ENCODE measurements at regions not wholly inside any gene's neighbourhood (a gene's known extent, or its start where the extent isn't known, plus 50 kb on each side); places are given as distances from the start of the nearest gene placed in this dataset.

DNA sequence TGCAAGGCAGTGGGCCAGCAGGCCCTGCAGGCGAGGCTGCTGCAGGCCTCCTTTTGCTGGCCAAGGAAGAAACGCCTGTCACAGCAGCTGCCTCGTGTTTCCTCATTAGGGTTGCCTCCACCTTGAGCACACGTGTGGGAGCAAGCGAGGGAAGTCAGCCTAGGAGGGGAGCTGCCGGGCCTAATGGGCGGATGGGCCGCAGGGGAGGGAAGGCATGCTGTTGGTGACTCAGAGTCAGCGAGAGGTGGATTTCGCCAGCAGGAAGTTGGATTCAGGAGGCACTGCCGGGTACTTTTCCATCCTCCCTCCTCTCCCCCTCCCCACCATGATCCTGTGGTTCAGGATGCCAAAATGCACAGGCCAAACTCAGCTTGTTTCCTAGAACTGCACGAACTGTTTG is 498.7 kb downstream of the METTL15 start:
- peak; percentile 23 for DNase-seq (ENCODE audit: low spot score)

- no peak for DNase-seq (ENCODE audit: low spot score)
Measured at GRCh38 chr11:28599656-28600055, 491.5 kb downstream of the METTL15 start.

DNA sequence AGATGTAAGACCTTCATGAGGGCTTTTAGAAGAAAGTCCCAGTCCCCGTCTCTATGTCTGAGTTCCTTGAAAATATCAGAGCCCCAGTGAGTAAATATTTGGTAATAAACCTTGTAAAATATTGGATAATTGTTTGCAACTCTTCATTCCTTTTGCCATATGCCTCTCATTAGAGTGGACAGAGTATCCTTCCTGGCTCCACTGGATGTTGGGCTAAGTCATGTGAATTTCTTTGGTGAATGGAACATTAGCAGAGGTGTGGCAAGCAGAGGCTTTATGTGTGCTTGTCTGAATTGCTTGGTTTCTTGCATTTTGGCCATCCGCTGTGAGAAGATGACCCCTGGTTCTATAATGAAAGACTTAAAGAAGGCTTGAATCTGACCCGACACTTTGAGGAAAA is 490.3 kb downstream of the METTL15 start:
- peak; percentile 11 for DNase-seq (ENCODE audit: low spot score)

DNA sequence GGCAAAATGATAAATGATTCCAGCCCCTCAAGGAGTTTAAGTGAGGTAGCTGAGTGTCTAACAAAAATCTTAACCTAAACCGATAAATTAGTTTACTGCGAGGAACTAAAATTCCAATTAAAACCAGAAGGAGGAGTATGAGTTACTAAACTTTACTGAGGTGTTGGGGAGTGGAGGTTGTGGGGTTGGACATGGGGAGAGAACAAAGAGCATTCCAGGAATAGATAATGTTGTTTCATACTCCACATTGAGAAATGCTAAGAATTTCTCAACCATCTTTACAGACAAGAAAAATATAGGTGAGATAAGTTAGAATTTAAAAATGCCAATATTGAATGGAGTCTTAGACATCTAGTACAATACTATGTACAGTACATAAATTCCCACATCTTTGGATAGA is 488.6 kb downstream of the METTL15 start:
- DNase-seq (ENCODE audit: low spot score), result no peak

GRCh38 chr11:28592141-28592540 is 484.0 kb downstream of the METTL15 start:
- no peak for DNase-seq (ENCODE audit: low spot score)

GRCh38 chr11:28584992-28585391 is 476.8 kb downstream of the METTL15 start:
- peak; percentile 37 for DNase-seq (ENCODE audit: low spot score)

- no peak for DNase-seq (ENCODE audit: low spot score)
Measured at GRCh38 chr11:28582506-28582905, 474.3 kb downstream of the METTL15 start.

- DNase-seq (ENCODE audit: low spot score), result peak; percentile 13
Measured at GRCh38 chr11:28581286-28582242, 473.4 kb downstream of the METTL15 start.

- no peak for DNase-seq (ENCODE audit: low spot score)
Measured at GRCh38 chr11:28571371-28571770, 463.2 kb downstream of the METTL15 start.

DNA sequence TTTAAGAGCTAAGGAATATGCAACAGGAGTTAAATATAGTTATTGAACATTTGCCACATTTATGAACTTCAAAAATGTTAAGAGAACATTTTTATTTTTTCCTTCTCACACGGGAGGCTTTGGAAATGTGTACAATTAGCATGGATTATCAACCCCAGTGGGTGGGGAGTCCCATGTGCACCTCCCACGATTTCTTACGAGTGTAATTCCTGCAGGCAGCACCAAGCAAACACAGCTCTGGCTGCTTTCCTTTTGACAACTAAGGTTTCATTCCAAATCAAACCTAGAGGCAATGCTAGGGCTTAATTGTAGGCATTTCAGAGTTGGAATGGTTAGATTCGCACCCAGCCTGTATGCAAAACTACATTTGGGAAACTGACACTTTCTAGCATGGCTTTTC is 460.9 kb downstream of the METTL15 start:
- no peak for DNase-seq (ENCODE audit: low spot score)

- peak; percentile 96 for DNase-seq (ENCODE audit: low spot score)
Measured at GRCh38 chr11:28566339-28567089, 458.3 kb downstream of the METTL15 start.

- DNase-seq (ENCODE audit: low spot score), result no peak
Measured at GRCh38 chr11:28559492-28559891, 451.3 kb downstream of the METTL15 start.

DNA sequence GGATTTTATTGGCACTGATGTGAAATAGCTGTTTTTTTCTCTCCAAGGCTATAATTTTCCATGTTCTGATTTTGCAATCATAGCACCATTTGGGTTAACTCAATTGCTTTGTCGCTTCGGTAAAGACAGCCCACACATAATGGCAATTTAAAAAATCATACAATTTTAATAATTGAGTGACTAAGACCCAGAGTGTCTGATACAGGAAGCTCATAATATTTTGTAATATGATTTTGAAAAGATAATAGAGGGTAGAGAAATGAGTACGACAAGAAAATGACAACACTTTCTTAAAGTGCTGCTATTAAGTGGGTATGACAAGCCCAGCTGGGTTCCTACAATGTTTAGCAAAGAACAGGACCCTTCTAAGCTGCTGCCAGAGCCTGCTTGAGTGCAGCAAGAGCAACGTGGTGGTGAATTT is 439.1 kb downstream of the METTL15 start:
- DNase-seq (ENCODE audit: low spot score), result no peak

DNA sequence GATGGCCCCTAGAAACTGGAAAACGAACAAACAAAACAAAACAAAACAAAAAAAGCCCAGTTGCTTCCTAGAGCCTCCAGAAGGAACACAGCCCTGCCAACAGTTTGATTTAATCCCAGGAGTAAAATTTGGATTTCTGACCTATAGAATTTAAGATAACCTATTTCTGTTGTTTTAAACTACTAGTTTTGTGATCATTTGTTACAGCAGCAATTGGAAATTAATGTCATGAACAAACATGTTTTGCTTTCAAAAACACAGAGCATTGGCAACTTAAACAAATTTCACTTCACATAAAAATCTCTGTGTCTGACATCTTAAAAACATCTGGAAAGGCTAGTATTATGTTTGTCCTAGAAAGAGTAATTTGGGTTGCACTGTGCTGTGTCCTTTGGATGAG is 437.3 kb downstream of the METTL15 start:
- DNase-seq (ENCODE audit: low spot score), result no peak

DNA sequence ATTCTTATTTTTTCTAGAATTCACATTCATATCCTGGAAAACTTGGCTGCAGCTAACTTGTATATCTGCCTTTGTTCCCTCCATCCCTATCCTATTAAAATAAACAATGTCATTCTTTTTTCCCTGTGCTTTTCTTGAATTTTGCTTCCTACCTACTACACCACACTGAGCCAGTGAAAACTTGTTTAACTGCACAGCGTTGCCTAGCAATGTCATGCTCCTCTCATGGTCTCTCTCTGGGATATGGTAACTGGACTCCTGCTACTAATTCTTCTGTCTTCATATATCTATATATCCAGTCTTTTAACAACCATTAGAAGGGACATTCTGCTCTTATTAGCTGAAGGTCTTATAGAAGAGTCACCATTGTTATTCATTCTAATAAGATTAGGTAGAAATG is 434.4 kb downstream of the METTL15 start:
- DNase-seq (ENCODE audit: low spot score), result no peak

GRCh38 chr11:28539239-28540030 is 431.2 kb downstream of the METTL15 start:
- no peak for DNase-seq (ENCODE audit: low spot score)

GRCh38 chr11:28537822-28538221 is 429.6 kb downstream of the METTL15 start:
- DNase-seq (ENCODE audit: low spot score), result no peak

DNA sequence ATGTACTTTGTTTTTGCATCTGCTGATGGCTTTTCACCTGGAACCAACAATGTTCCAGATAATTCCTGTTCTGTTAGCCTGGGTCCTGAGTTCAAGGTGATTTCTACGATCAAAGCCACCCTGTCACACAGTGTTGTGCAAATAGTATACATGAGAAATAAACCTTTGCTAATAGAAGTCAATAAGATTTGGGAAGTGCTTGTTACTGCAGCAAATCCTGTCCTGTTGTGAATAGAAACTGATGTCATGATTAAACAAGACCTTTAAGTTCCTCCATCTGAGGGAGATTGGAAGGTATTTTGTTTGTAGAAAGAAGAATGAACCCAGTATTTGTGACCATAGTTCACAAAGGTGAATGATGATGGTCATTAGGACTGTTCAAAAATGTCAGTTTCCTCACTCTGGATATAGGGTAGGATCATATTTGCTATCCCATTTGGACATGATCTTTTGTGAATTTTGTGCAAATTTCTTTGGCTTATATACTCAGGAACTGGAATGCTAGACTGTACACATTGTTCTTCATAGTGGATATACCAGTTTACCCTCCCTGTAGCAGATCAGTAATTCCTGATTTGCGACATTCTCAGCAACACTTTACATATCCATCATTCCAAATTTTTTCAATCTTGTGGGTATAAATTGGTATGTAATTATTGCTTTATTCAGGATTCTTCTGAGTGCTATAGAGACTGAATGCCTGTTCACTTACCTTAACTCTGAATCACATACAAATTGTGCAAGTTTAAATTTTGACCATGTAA is 428.5 kb downstream of the METTL15 start:
- no peak for DNase-seq (ENCODE audit: low spot score)

DNA sequence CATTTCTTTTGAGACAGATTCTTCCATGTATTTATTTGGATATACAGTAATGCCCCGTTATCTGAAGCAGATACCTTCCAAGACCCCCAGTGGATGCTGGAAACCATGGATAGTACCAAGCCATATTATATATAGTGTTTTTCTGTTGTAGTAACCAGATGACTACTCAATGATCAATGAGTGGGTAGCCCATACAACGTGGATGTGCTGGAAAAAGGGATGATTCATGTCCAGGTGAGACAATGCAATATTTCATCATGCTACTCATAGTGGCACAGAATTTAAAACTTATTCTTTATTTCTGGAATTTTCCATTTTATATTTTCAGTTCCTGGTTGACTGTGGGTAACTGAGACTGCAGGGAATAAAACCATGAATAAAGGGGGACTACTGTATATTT is 427.5 kb downstream of the METTL15 start:
- no peak for DNase-seq (ENCODE audit: low spot score)

DNA sequence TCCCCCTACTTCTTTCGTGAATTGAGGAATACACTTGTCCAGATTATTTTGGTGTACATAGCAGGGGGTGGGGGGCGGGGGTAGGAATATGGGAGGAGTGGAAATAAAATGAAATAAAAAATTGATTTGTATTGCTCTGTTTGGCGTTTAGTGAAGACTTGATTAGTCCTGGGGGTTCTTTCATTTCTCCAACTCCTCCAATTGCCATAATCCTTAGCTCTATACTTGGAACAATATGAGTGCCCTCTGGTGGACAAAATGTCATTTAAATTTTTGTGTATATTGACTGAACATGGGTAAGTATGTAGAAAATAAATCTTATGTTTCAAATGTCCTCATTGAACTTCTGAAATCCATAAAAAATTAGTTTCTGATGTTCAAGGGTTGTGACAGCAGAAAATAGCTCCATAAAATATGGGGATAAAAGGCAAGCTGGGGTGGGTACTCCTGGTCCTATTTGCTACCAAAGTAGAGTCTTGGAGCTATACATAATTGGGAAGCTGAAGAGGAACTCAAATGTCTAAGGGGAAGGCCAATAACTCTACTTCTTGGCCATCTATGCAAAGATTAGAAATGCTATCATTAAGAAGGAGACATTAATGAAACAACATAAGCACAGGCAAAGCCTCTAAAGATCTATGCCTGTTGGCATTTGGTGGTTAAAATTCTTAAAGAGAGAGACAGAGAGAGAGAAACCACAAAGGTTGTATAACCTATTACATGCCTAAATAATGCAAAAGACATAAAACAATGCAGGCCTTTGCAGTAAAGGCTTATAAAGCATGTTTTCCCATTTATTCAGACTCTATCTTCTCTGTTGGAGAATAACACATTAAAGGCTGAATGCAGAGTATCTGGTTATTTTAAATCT is 421.6 kb downstream of the METTL15 start:
- DNase-seq (ENCODE audit: low spot score), result peak; percentile 24

DNA sequence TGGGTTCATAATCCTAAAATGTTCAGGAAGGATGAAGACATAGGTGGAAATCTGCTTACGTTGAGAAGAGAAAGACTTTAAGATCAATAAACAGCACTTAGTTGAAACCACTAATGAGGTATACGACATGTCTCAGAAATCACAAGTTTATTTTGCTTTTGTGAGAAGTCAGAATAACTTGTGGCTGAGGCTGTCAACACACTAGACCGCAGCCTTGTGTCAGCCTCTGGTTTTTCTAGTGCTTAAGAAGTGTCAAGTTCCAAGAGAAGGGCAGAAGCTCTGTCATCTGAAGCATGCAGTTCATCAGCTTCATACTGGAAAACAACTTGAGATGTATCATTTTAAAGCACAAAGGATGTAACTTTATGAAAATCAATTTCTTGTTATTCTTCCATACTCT is 420.9 kb downstream of the METTL15 start:
- peak; percentile 65 for DNase-seq (ENCODE audit: low spot score)

All from AG20443 (cell line).